ENCODE measurements at regions not wholly inside any gene's neighbourhood (a gene's known extent, or its start where the extent isn't known, plus 50 kb on each side); places are given as distances from the start of the nearest gene placed in this dataset.

GRCh38 chr15:95368191-95368590 lies 962.3 kb upstream of the NR2F2 start:
- TF ChIP-seq EZH2 (IDR thresholded peaks at IDR 0.05; ENCODE audit: low read length) = no peak
- TF ChIP-seq CTCF (optimal IDR thresholded peaks at IDR 0.05 in 1 of 3, IDR thresholded peaks at IDR 0.05 in 1 of 3, conservative IDR thresholded peaks at IDR 0.05 in 1 of 3; ENCODE audit: extremely low read depth in 1 of 3, insufficient read depth in 2 of 3, low read length in 3 of 3) = no peak

Data from keratinocyte (primary cell).